SK-N-SH treated with all-trans-retinoic acid at 6 μM for 48 hours (cell line): ENCODE measurements at regions not wholly inside any gene's neighbourhood (a gene's known extent, or its start where the extent isn't known, plus 50 kb on each side); places are given as distances from the start of the nearest gene placed in this dataset.

ENCODE experiments used
- ATAC-seq: fragments of 200-7000 bp; cut with Tn5 transposase; 3 replicates; pipeline ENCODE4 v1.9.1; 2020; ENCODE audit warnings: mild to moderate bottlenecking, moderate library complexity
- ARNTL ChIP-seq: fragments of 450-650 bp; formaldehyde crosslinking; IDR thresholded peaks from 2 replicates; pipeline ENCODE4 v1.5.0; 2020; ENCODE audit warnings: low read depth, mild to moderate bottlenecking, moderate library complexity, borderline replicate concordance
- CSDC2 ChIP-seq: fragments of 250-450 bp; sonication (Bioruptor Pico); IDR thresholded peaks from 2 replicates; pipeline ENCODE4 v1.5.0; 2020; ENCODE audit warnings: mild to moderate bottlenecking, moderate library complexity
- CSRNP3 ChIP-seq: fragments of 250-450 bp; sonication (Bioruptor Pico); IDR thresholded peaks from 2 replicates; pipeline ENCODE4 v1.5.1; 2021; ENCODE audit warnings: mild to moderate bottlenecking, moderate library complexity
- ESRRG ChIP-seq: fragments of 250-450 bp; sonication (Bioruptor Pico); IDR thresholded peaks from 2 replicates; pipeline ENCODE4 v1.6.1; 2021; ENCODE audit warnings: mild to moderate bottlenecking
- GLIS3 ChIP-seq: fragments of 250-450 bp; sonication (Bioruptor Pico); IDR thresholded peaks from 2 replicates; pipeline ENCODE4 v1.5.0; 2020; ENCODE audit warnings: mild to moderate bottlenecking, moderate library complexity
- ISL1 ChIP-seq: fragments of 250-450 bp; sonication (Bioruptor Pico); IDR thresholded peaks from 2 replicates; pipeline ENCODE4 v2.1.2; 2022; ENCODE audit warnings: mild to moderate bottlenecking, moderate library complexity
- OSR1 ChIP-seq: fragments of 250-450 bp; sonication (Bioruptor Pico); IDR thresholded peaks from 2 replicates; pipeline ENCODE4 v1.8.0; 2022; ENCODE audit warnings: moderate library complexity, mild to moderate bottlenecking, inconsistent platforms
- PATZ1 ChIP-seq: fragments of 250-450 bp; sonication (Bioruptor Pico); IDR thresholded peaks from 2 replicates; pipeline ENCODE4 v1.8.0; 2020; ENCODE audit warnings: mild to moderate bottlenecking, moderate library complexity, borderline replicate concordance
- POU6F1 ChIP-seq: fragments of 250-450 bp; sonication (Bioruptor Pico); IDR thresholded peaks from 2 replicates; pipeline ENCODE4 v1.8.0; 2021; ENCODE audit warnings: low read depth, mild to moderate bottlenecking, moderate library complexity, borderline replicate concordance
- PPARA ChIP-seq: fragments of 250-450 bp; sonication (Bioruptor Pico); IDR thresholded peaks from 2 replicates; pipeline ENCODE4 v1.5.0; 2020; ENCODE audit warnings: mild to moderate bottlenecking, borderline replicate concordance
- RARB ChIP-seq: fragments of 250-450 bp; sonication (Bioruptor Pico); IDR thresholded peaks from 2 replicates; pipeline ENCODE4 v1.8.0; 2021; ENCODE audit warnings: mild to moderate bottlenecking, moderate library complexity
- SNAI2 ChIP-seq: fragments of 250-450 bp; sonication (Bioruptor Pico); IDR thresholded peaks from 2 replicates; pipeline ENCODE4 v1.5.0; 2020; ENCODE audit warnings: mild to moderate bottlenecking, moderate library complexity
- TCF4 ChIP-seq: fragments of 250-450 bp; sonication (Bioruptor Pico); IDR thresholded peaks from 2 replicates; pipeline ENCODE4 v1.8.0; 2021; ENCODE audit warnings: mild to moderate bottlenecking, moderate library complexity, borderline replicate concordance
- TOX ChIP-seq: fragments of 250-450 bp; sonication (Bioruptor Pico); IDR thresholded peaks from 2 replicates; pipeline ENCODE4 v1.8.0; 2021; ENCODE audit warnings: mild to moderate bottlenecking, moderate library complexity, borderline replicate concordance
- TSHZ2 ChIP-seq: fragments of 250-450 bp; sonication (Bioruptor Pico); IDR thresholded peaks from 2 replicates; pipeline ENCODE4 v1.5.0; 2020; ENCODE audit warnings: mild to moderate bottlenecking, moderate library complexity
- ZC3H10 ChIP-seq: fragments of 250-450 bp; sonication (Bioruptor Pico); IDR thresholded peaks from 2 replicates; pipeline ENCODE4 v1.5.1; 2021; ENCODE audit warnings: mild to moderate bottlenecking, moderate library complexity
- ZFP3 ChIP-seq: fragments of 250-450 bp; sonication (Bioruptor Pico); IDR thresholded peaks from 2 replicates; pipeline ENCODE4 v1.5.0; 2020; ENCODE audit warnings: mild to moderate bottlenecking, moderate library complexity
- ZFP30 ChIP-seq: fragments of 450-650 bp; formaldehyde crosslinking; IDR thresholded peaks from 2 replicates; pipeline ENCODE4 v1.5.0; 2022; ENCODE audit warnings: mild to moderate bottlenecking, moderate library complexity
- ZNF565 ChIP-seq: fragments of 450-650 bp; formaldehyde crosslinking; conservative IDR thresholded peaks from 2 replicates; pipeline ENCODE4 v1.5.0; 2020; ENCODE audit warnings: low read depth, mild to moderate bottlenecking, moderate library complexity
- ZNF70 ChIP-seq: fragments of 450-650 bp; formaldehyde crosslinking; IDR thresholded peaks from 2 replicates; pipeline ENCODE4 v1.5.0; 2020; ENCODE audit warnings: mild to moderate bottlenecking, moderate library complexity
- ZNF8 ChIP-seq: fragments of 450-650 bp; formaldehyde crosslinking; IDR thresholded peaks from 2 replicates; pipeline ENCODE4 v1.5.0; 2020; ENCODE audit warnings: mild to moderate bottlenecking, moderate library complexity

- TF ChIP-seq SNAI2 (CRISPR knock-in tag) = no peak
- no peak for TF ChIP-seq GLIS3 (CRISPR knock-in tag)
- no peak for TF ChIP-seq OSR1 (CRISPR knock-in tag)
- TF ChIP-seq CSDC2 (CRISPR knock-in tag) = no peak
- no peak for TF ChIP-seq CSRNP3 (CRISPR knock-in tag)
- no peak for TF ChIP-seq ZNF565 (CRISPR knock-in tag)
- TF ChIP-seq ESRRG = no peak
- no peak for TF ChIP-seq ZC3H10
These were observed 76.7 kb downstream of the INHBB start (continued) for GRCh38 chr2:120422465-120423160.

- TF ChIP-seq ZNF70 (CRISPR knock-in tag) = no peak
- TF ChIP-seq ZNF8 (CRISPR knock-in tag) = no peak
- no peak for TF ChIP-seq ZNF565 (CRISPR knock-in tag)
- TF ChIP-seq OSR1 (CRISPR knock-in tag) = no peak
- no peak for TF ChIP-seq ZFP30 (CRISPR knock-in tag)
- no peak for TF ChIP-seq RARB (CRISPR knock-in tag)
- no peak for TF ChIP-seq TCF4 (CRISPR knock-in tag)
- TF ChIP-seq ISL1 (CRISPR knock-in tag) = no peak
- ATAC-seq = no peak
These were observed 77.4 kb downstream of the INHBB start for GRCh38 chr2:120423167-120423943.

GRCh38 chr2:120424274-120424796 is 78.4 kb downstream of the INHBB start:
- no peak for ATAC-seq
- TF ChIP-seq TCF4 (CRISPR knock-in tag) (no peak), CSRNP3 (CRISPR knock-in tag) (no peak), ARNTL (no peak), PPARA (CRISPR knock-in tag) (no peak), SNAI2 (CRISPR knock-in tag) (no peak), GLIS3 (CRISPR knock-in tag) (no peak), ZNF8 (CRISPR knock-in tag) (no peak), ZFP3 (no peak)

- TF ChIP-seq ESRRG (no peak), ISL1 (CRISPR knock-in tag) (no peak), CSRNP3 (CRISPR knock-in tag) (no peak), SNAI2 (CRISPR knock-in tag) (no peak), CSDC2 (CRISPR knock-in tag) (no peak), ZNF70 (CRISPR knock-in tag) (no peak), ARNTL (no peak), OSR1 (CRISPR knock-in tag) (no peak), GLIS3 (CRISPR knock-in tag) (no peak), TSHZ2 (CRISPR knock-in tag) (no peak), TCF4 (CRISPR knock-in tag) (no peak), RARB (CRISPR knock-in tag) (no peak), PPARA (CRISPR knock-in tag) (no peak), TOX (no peak), ZNF565 (CRISPR knock-in tag) (no peak), POU6F1 (CRISPR knock-in tag) (no peak), ZFP30 (CRISPR knock-in tag) (no peak), PATZ1 (CRISPR knock-in tag) (no peak)
- TF ChIP-seq, all 23 proteins: peak for 0
- ATAC-seq = no peak
These were observed 79.1 kb downstream of the INHBB start for GRCh38 chr2:120425014-120425413.
